T1000 (cell line): ENCODE measurements at regions not wholly inside any gene's neighbourhood (a gene's known extent, or its start where the extent isn't known, plus 50 kb on each side); places are given as distances from the start of the nearest gene placed in this dataset.

Source experiments
- DNase-seq: peaks from one replicate; lab custom pipeline; 2025; ENCODE audit warnings: mixed read lengths; lab: John Stamatoyannopoulos, UW

- no peak for DNase-seq
Measured at GRCh38 chrX:45400027-45400779, 199.5 kb upstream of the DIPK2B start.

DNA sequence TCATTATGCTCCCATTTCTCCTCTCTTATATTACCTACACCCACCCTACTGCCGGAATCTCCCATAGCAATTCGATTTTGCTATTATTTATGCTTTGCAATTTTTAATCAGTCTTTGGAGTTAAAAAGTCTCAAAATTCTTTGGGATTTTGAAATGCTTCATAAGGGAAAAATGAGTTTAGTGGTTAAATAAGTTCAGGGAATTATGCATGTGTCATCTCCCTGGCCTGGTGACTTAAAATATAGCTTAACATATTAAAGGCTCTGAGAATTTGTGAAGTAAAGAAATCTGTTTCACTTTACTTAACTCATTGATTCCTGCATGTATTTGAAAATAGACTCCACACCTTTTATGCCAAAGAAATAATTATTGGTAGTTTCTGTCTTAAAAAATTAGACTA lies 185.1 kb upstream of the DIPK2B start:
- DNase-seq = no peak

DNA sequence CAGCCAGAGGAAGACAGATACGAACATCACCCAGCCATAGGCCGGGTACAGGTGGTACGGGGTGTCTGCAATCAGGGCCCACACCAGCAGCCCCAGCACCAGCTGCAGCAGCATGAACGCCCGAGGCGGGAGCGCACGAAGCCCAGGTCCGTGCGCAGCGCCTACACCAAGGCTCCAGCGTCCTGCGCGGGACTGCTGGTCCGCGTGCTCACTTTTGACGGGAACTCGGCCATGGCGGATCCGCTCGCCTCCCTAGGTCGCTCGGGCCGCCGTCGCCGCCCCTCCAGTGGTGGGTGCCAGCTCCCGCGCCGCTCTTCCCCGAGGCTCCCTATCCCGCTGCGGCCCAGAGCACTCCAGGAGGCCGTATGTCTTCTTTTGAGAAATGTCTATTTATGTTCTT lies 181.2 kb upstream of the DIPK2B start:
- no peak for DNase-seq

DNA sequence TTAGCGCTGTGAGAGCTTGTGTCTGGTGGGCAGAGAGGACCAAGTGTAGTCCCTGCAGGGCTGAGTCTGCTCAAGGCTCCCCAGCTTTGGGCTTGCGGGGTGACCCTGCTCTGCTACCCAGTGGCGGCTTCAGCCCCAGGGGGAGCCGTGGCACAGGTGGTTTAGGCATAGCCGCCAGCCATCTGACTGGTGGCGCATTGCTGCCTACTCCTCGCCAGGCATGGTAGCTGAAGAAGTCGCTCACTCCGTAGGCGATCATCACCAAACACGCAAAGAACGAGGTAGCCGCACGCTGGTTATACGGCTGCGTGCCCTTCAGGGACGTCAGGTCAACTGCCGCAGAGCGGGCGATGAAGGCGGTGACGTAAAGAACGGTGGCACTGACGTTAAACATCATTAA lies 180.7 kb upstream of the DIPK2B start:
- DNase-seq = no peak

- no peak for DNase-seq
Measured at GRCh38 chrX:45379236-45379635, 178.6 kb upstream of the DIPK2B start.

DNA sequence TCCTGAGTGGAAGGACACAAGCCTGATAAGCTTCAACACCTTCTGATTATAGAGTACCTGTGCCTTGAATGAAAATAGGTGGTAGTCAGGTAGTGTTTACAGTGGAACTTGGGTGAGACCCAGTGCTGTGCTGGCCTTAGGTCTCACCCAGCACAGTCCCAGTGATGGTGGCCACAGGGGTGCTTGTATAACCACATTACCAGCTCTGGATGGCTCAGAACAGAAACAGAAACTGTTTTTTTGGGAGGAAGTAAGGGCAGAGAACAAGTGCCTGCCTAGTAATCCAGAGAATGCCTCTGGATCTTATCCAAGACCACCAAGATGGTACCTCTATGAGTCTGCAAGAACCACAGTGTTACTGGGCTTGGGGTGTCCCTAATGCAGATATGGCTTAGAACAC lies 171.5 kb upstream of the DIPK2B start:
- no peak for DNase-seq

- no peak for DNase-seq
Measured at GRCh38 chrX:45368705-45369104, 168.0 kb upstream of the DIPK2B start.

- DNase-seq = no peak
Measured at GRCh38 chrX:45363596-45363995, 162.9 kb upstream of the DIPK2B start.

DNA sequence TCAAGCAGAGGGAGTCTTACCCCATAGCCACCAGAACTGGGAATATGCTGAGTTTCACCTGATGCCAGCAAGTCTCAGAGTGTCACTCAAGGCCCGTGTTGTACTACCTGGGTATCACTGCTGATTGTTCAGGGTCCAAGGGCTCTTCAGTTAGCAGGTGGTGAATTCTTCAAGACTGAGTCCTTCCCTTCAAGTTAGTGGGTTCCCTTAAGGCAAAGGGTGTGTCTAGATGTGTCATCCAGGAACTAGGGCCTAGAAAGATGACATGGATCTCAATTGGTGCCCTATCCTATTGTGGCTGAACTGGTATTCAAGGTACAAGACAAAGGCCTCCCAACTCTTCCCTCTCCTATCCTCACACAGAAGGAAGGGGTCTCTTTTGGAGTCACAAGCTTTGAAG lies 159.9 kb upstream of the DIPK2B start:
- no peak for DNase-seq

DNA sequence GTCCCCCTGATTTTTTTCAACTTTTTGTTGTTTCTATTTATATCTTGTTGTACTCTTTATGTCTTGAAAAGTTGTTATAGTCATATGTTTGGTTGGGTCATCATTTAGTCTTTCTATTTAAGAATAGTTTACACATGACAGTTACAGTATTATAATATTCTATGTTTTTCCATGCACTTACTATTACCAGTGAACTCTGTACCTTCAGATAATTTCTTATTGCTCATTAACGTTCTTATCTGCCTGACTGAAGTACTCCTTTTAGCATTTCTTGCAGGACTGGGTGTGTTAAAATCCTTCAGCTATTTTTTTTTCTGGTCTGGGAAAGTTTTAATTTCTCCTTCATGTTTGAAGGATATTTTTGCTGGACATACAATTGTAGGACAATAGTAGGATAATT lies 157.7 kb upstream of the DIPK2B start:
- DNase-seq = no peak

DNA sequence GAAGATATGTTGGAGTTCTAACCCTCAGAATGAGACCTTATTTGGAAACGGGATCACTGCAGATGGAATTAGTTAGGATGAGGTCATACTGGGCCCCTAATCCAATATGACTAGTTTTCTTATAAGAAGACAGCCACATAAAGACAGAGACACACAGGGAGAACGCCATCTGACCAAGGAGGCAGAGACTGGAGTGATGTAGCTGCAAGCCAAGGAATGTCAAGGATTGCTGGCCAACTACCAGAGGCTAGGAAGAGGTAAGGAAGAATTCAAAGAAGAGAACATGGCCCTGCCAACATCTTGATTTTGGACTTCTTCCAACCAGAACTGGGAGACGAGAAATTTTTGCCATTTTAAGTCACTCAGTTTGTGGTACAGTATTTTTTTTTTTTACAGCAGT lies 152.8 kb upstream of the DIPK2B start:
- no peak for DNase-seq

- DNase-seq = no peak
Measured at GRCh38 chrX:45352611-45353010, 151.9 kb upstream of the DIPK2B start.

- no peak for DNase-seq
Measured at GRCh38 chrX:45351478-45351877, 150.8 kb upstream of the DIPK2B start.

DNA sequence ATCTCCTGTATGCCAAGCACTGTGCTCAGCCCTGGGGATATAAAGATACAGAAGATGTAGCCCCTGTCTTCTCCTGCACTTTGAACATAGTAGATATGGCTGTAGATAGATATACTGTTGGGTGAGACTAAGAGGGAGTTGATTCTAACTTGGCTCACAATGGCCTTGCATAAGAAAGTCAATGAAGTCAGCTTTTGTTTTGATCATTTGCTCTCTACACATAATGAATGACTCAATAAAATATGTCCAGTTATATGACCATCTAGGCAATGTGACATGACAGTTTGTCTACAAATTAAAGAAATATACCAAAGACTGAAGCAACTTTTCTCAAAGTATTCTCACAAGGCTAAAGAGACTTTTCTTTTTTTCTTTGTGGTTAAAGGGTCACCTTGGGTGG lies 147.6 kb upstream of the DIPK2B start:
- no peak for DNase-seq

DNA sequence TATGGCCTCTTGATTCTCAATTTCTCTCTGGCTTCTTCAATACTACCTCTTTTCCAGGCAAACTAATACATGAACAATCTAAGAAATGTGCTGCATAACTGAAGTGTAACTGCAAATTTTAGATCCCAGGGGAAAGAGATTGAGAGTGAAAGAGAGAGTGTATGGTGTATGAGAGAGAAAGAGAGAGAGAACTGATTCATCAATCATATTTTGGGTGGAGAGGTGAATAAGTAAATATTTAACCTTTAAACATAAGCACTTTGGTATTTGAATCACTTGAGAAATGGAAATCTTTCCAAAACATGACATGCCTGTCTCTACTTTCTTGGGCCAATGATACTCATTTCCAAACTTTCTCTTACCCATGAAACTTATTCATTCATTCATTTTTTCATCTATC lies 147.2 kb upstream of the DIPK2B start:
- no peak for DNase-seq

DNA sequence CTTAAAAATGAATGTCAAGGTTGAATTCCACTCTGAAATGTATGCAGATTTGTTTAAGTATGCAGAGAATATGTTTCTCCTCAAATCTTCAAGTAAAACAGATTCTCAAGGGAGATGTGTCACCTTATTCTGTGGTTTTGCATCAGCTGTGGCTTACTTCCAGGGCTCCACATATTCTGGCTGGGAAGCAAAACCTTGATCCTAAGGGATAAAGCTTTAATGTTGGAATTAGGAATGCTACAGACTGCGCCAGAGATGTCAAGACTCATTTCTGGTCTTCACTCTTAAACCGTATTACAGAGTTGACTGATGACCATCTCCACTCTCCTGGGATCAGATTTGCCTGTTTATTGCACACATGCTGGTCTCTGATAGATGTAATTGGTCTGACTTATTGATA lies 143.9 kb upstream of the DIPK2B start:
- no peak for DNase-seq

DNA sequence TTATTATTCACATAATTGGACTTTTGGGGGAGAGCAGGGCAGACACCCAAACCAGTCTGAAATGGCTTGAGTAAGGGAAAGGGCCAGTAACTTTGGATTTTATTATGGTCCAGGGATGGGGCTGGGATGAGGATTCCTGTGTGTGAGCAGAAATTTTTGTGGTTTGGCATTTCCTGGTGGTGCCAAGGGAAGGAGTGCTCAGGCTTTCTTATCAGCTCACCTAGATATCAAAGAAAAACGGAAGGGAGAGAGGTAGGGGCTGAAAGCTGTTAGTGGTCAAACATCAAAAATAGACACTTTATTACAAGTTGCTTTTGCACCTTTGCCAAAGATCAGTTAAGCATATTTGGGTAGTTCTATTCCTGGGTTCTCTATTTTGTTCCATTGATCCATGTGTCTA lies 128.5 kb upstream of the DIPK2B start:
- DNase-seq = no peak

DNA sequence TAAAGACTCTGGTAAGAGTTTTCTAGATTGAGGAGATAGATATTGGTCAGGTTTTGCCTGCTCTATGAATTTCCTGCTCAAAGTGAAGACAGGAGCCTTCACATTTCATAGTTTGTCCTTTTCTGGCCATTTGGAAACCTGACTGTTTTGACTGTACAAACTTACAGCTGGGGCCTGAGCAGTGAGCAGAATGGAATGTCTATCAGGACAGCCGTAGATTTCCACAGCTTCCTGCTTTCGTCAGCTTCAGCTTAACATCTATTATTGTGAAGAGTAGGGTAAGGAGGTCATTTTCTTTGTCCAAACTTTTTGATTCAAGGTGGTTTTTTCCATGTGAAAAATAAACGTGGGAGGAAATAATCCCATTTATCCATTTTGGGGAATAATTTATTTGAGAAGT lies 124.3 kb upstream of the DIPK2B start:
- DNase-seq = no peak

DNA sequence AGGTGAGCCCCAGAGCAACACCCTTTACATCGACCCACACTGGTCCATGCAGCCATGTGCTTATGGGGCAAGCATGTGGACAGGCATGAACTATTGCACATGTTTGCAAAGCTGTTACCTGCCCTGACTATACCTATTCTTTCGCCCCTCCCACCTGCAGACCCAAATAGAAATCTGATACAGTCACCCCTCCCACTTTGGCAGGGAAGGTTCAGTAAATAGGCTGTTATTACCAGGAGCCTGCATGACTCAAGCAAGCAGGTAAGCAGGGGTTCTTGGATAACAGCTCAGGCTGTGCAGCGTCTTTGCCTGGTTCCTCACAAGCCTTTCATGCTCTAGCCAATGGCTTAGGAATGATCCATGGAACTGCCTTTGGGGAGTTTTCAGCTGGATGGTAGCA lies 122.7 kb upstream of the DIPK2B start:
- DNase-seq = no peak

DNA sequence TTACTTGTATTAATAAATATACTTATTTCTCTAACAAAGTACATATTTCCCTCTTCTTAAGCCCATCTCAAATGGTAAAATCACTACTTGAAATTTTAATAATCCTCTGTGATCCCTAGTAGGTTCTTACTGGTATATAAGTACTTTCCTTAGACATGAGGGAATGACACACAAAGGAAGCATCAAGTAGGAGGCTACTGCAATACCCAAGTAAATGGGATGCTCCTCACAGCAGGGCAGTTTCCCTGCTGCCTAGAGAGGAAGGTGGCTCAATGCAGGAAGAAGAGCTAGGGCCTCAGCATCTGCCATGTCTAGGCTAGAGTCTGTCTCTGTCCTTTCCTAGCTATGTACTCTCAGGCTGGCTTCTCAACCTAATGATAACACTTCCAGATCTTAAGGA lies 122.1 kb upstream of the DIPK2B start:
- no peak for DNase-seq

DNA sequence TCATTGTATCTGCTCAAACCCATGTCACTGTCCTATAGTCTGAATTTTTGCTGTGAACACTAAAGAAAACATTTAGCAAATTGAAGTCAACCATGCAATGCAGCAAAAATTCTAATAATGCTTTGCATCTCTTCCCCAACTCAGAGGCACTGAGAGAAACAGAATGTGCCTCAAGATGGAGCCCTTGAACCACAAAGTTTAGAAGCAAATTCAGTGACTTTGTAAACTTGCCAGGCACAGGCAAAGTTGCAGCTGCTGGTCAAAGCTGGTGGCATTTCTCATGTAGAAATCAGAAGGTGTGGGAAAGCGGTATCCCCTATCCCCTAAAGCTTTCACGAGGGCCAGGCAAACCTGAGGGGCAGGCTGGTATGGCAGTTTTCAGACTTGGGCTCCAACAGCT lies 121.7 kb upstream of the DIPK2B start:
- peak; percentile 21 for DNase-seq

- no peak for DNase-seq
Measured at GRCh38 chrX:45320191-45320590, 119.5 kb upstream of the DIPK2B start.

DNA sequence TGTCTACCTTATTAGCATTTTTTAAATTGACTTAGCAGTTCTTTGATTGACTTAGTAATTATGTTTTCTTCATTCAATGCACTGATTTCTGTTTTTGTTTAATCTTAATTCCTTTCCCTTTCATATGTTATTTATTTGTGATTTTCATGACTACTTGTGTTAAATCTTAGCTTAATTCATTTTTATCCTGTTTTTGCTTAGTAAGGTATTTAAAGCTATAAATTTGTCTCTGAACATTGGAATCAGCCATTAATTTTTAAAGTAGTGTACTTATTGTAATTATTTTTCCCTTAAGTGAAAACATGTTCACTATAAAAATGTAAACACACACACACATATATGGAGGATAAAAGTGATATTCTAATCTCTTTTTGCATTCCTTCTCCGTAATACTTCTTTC lies 109.1 kb upstream of the DIPK2B start:
- DNase-seq = no peak

DNA sequence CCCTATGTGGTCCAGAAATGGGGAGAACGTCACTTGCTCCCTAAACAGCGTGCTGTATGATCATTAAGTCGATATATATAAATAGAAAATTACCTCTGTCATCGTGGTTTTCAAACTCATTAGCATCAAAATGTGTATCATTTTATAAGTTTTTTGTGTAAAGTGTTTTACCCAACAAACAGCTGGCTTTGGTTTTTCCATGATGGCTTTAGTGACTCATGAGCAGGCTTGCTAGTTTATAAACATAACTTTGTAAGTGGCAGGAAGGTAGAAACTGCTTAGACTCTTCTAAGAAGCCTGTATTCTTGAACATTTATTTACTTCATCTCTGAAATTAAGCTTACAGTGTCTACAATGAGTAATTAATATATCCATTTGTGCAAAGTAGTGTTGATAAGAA lies 108.4 kb upstream of the DIPK2B start:
- DNase-seq = no peak

GRCh38 chrX:45306794-45307193 lies 106.1 kb upstream of the DIPK2B start:
- DNase-seq = no peak
